AG04449 (cell line): ENCODE measurements at regions not wholly inside any gene's neighbourhood (a gene's known extent, or its start where the extent isn't known, plus 50 kb on each side); places are given as distances from the start of the nearest gene placed in this dataset.

Experiments used
- CTCF ChIA-PET: fragments of 350-600 bp; formaldehyde crosslinking; extraction: SDS; loops from one replicate; lab custom pipeline; 2021; ENCODE audit warnings: antibody characterized with exemption; lab: Yijun Ruan, JAX
- POLR2A ChIA-PET: fragments of 400-600, 350-600 bp; formaldehyde crosslinking; extraction: SDS; loops from one replicate; lab custom pipeline; 2020; ENCODE audit warnings: antibody characterized with exemption, inconsistent platforms; lab: Yijun Ruan, JAX
- DNase-seq: peaks from one replicate; pipeline ENCODE4 v3.0.0-alpha.2; 2010; ENCODE audit warnings: low read depth, low spot score
- H3K4me3 ChIP-seq: 2 replicates; pipeline ENCODE4 v1.5.1; 2011; ENCODE audit warnings: low read depth, mild to moderate bottlenecking, control low read depth, low read length
- TF ChIP-seq, protein P1 (sequence below): IDR thresholded peaks from one replicate; pipeline ENCODE4 v1.5.1; 2011; ENCODE audit warnings: mild to moderate bottlenecking, moderate library complexity, low read length, control low read depth, inconsistent platforms; ENCODE audit not compliant: insufficient read depth; ENCODE audit errors: missing control alignments

GRCh38 chr10:59093461-59093860 lies 83.0 kb upstream of the PHYHIPL start:
- H3K4me3 ChIP-seq, result no peak overlapping the region
- ChIA-PET CTCF (no interaction called here), POLR2A (no interaction called here)
- TF ChIP-seq, protein P1, sequence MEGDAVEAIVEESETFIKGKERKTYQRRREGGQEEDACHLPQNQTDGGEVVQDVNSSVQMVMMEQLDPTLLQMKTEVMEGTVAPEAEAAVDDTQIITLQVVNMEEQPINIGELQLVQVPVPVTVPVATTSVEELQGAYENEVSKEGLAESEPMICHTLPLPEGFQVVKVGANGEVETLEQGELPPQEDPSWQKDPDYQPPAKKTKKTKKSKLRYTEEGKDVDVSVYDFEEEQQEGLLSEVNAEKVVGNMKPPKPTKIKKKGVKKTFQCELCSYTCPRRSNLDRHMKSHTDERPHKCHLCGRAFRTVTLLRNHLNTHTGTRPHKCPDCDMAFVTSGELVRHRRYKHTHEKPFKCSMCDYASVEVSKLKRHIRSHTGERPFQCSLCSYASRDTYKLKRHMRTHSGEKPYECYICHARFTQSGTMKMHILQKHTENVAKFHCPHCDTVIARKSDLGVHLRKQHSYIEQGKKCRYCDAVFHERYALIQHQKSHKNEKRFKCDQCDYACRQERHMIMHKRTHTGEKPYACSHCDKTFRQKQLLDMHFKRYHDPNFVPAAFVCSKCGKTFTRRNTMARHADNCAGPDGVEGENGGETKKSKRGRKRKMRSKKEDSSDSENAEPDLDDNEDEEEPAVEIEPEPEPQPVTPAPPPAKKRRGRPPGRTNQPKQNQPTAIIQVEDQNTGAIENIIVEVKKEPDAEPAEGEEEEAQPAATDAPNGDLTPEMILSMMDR, result no peak
- DNase-seq, result no peak

GRCh38 chr10:59096631-59097030 lies 79.8 kb upstream of the PHYHIPL start:
- no peak for DNase-seq
- TF ChIP-seq, protein P1, result no peak
- CTCF ChIA-PET, result no interaction called here
- POLR2A ChIA-PET, result no interaction called here
- no peak overlapping the region for H3K4me3 ChIP-seq

- CTCF ChIA-PET, result no interaction called here
- POLR2A ChIA-PET, result no interaction called here
- no peak overlapping the region for H3K4me3 ChIP-seq
- TF ChIP-seq, protein P1, result no peak
- no peak for DNase-seq
Observed at GRCh38 chr10:59098387-59098786, 78.1 kb upstream of the PHYHIPL start.

- CTCF ChIA-PET, result no interaction called here
Observed at GRCh38 chr10:59098831-59099452, 77.5 kb upstream of the PHYHIPL start.

DNA sequence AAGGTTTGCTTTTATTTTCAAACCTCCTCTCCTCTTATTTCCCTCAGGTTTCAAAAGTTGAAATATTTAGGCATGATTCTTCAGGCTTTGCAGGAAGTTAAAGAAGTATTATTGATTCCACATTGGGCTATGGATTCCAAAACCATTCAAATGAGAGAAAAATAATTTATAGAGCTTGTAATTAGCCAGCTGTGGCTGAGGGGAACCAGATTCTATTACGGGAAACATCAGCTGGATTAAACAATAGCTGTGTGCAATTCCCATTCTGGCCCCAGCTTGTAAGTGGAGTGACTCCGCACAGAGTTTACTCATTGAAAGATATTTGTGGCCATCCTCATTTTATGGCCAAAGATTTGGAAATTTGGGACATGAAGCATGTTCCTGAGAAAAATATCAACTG lies 77.0 kb upstream of the PHYHIPL start:
- H3K4me3 ChIP-seq, result no peak overlapping the region
- DNase-seq, result no peak
- TF ChIP-seq, protein P1, result no peak
- ChIA-PET POLR2A (interaction anchor here (0.5 kb wide), 1 partner anchor 147 kb away, joined by 3 read pairs; no protein-coding TSS in a partner anchor), CTCF (no interaction called here)

More at GRCh38 chr10:59098831-59099452, 77.5 kb upstream of the PHYHIPL start:
- POLR2A ChIA-PET, result no interaction called here
- DNase-seq, result no peak
- TF ChIP-seq, protein P1, result no peak
- no peak overlapping the region for H3K4me3 ChIP-seq

DNA sequence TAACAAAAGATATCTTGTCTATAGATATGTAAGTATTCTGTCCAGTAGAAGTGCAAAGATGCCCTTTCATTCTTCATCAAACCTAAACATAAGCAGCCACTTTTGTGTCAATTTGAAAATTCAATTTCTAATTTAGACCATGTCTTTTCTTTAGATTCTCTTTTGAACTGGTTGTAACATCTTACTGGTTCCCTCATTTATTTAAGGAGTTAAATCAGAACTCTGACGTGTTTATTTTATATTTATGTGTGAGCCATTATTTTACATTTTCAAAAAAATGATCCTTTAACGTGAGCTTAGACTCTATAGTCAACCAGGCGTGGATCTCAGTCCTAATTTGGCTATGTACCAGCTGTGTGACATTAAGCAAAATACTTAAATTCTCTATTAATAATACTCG lies 74.0 kb upstream of the PHYHIPL start:
- ChIA-PET CTCF (no interaction called here), POLR2A (no interaction called here)
- DNase-seq, result no peak
- H3K4me3 ChIP-seq, result no peak overlapping the region
- TF ChIP-seq, protein P1, result no peak
